GM12878 (cell line): ENCODE measurements at regions not wholly inside any gene's neighbourhood (a gene's known extent, or its start where the extent isn't known, plus 50 kb on each side); places are given as distances from the start of the nearest gene placed in this dataset.

ENCODE experiments used
- ATAC-seq: fragments of 200-7000 bp; cut with Tn5 transposase; 3 replicates; pipeline ENCODE4 v1.9.1; 2020; ENCODE audit warnings: mild to moderate bottlenecking, moderate library complexity
- BruUV-seq: library from RNA; stranded (reverse); fragments of 400-500 nt; replicated peaks from 2 replicates; lab custom pipeline; 2021; lab: Mats Ljungman, UMichigan
- CTCF ChIA-PET: fragments of 300-600 bp; sonication (Branson Sonifier 250); formaldehyde crosslinking; extraction: SDS; loops from one replicate; lab custom pipeline; 2021; ENCODE audit warnings: inconsistent platforms; lab: Yijun Ruan, JAX
- POLR2A ChIA-PET: fragments of 350-600 bp; formaldehyde crosslinking; extraction: SDS; loops from one replicate; lab custom pipeline; 2021; ENCODE audit warnings: inconsistent platforms; lab: Charles Lee
- RAD21 ChIA-PET: fragments of 300-600 bp; sonication (Branson Sonifier 250); formaldehyde crosslinking; loops from one replicate; lab custom pipeline; 2023; ENCODE audit warnings: antibody characterized with exemption; ENCODE audit not compliant: unreplicated experiment; lab: Charles Lee
- SMC1A ChIA-PET: fragments of 300-600 bp; sonication (Branson Sonifier 250); formaldehyde crosslinking; loops from one replicate; lab custom pipeline; 2023; ENCODE audit not compliant: unreplicated experiment, uncharacterized antibody; lab: Charles Lee
- DNase-seq: peaks from one replicate; pipeline ENCODE4 v3.0.0-alpha.2; 2011; ENCODE audit warnings: low read depth, low spot score
- FAIRE-seq: peaks from 3 replicates; lab custom pipeline; 2011; peaks lifted over from hg19 to GRCh38; lab: Jason Lieb, UNC
- H2AFZ ChIP-seq: 2 replicates; pipeline ENCODE4 v1.6.0; 2011; ENCODE audit warnings: low read depth, low read length, control low read depth; ENCODE audit not compliant: control insufficient read depth
- H3K27ac ChIP-seq: 2 replicates; pipeline ENCODE4 v1.5.1; 2011; ENCODE audit warnings: control low read depth; ENCODE audit not compliant: control insufficient read depth, insufficient read depth
- H3K27me3 ChIP-seq, 2 experiments: replicated peaks in 1 of 2; 2 replicates each; pipeline versions ENCODE4 v1.6.0 to v1.6.1; 2011; ENCODE audit warnings: low read length in 1 of 2; ENCODE audit not compliant: control insufficient read depth in 2 of 2, insufficient read depth in 2 of 2
- H3K36me3 ChIP-seq, 2 experiments: 2 replicates each; pipeline ENCODE4 v1.5.1; 2011; ENCODE audit warnings: low read length in 1 of 2; ENCODE audit not compliant: control insufficient read depth in 2 of 2, insufficient read depth in 2 of 2
- H3K4me1 ChIP-seq: 2 replicates; pipeline ENCODE4 v1.6.1; 2011; ENCODE audit warnings: mild to moderate bottlenecking, low read length, moderate library complexity, mixed read lengths; ENCODE audit not compliant: control insufficient read depth, insufficient read depth
- H3K4me2 ChIP-seq: 2 replicates; pipeline ENCODE4 v1.6.0; 2011; ENCODE audit warnings: control low read depth; ENCODE audit not compliant: control insufficient read depth, insufficient read depth
- H3K4me3 ChIP-seq: fragments of 200-600 bp; sonication (generic); 2 replicates; pipeline ENCODE4 v1.5.1; 2016
- H3K79me2 ChIP-seq: 2 replicates; pipeline ENCODE4 v1.6.0; 2011; ENCODE audit warnings: low read length; ENCODE audit not compliant: control insufficient read depth, insufficient read depth
- H3K9ac ChIP-seq: 2 replicates; pipeline ENCODE4 v1.8.0; 2011; ENCODE audit warnings: low read length, control low read depth, mixed read lengths; ENCODE audit not compliant: control insufficient read depth, insufficient read depth
- H3K9me3 ChIP-seq: replicated peaks from 3 replicates; pipeline ENCODE4 v1.5.1; 2011; ENCODE audit warnings: mild to moderate bottlenecking, low read length; ENCODE audit not compliant: control insufficient read depth, insufficient read depth
- H4K20me1 ChIP-seq: 2 replicates; pipeline ENCODE4 v1.6.0; 2011; ENCODE audit not compliant: control insufficient read depth, insufficient read depth
- CBFB ChIP-seq: IDR thresholded peaks from 2 replicates; pipeline ENCODE4 v1.6.1; 2016; ENCODE audit warnings: antibody characterized with exemption, low read depth
- NFYB ChIP-seq: IDR thresholded peaks from 2 replicates; pipeline ENCODE4 v1.6.1; 2011; ENCODE audit warnings: low read depth, mild to moderate bottlenecking, low read length, improper control_type of control experiment, moderate library complexity; ENCODE audit not compliant: insufficient read depth
- NR2C2 ChIP-seq: IDR thresholded peaks from 2 replicates; pipeline ENCODE4 v1.6.1; 2011; ENCODE audit warnings: borderline replicate concordance, low read depth; ENCODE audit not compliant: control insufficient read depth, insufficient read length
- RAD21 ChIP-seq: IDR thresholded peaks from 2 replicates; pipeline ENCODE4 v1.6.1; 2011; ENCODE audit warnings: mild to moderate bottlenecking, low read depth, low read length, moderate library complexity; ENCODE audit not compliant: insufficient read depth
- WGBS: methylation state at CpG from one replicate; pipeline ENCODE4 v1.1.6; 2016; ENCODE audit warnings: low lambda C conversion rate; ENCODE audit not compliant: insufficient replicate concordance, insufficient coverage; ENCODE audit errors: missing lambda C conversion rate; 5-methylcytosine and 5-hydroxymethylcytosine counted together
- in situ Hi-C: fragments of 300-500 bp; cut with MboI; formaldehyde crosslinking; loops from 9 replicates; pipeline ENCODE4 v1.14.3; 2018; ENCODE audit warnings: mixed read lengths
- intact Hi-C: fragments of 100-400 bp; cut with micrococcal nuclease; formaldehyde crosslinking; loops from one replicate; pipeline ENCODE4 v1.14.2; 2022; ENCODE audit not compliant: unreplicated experiment
- TF ChIP-seq, protein P1 (sequence below), 3 experiments: IDR thresholded peaks in 2 of 3; conservative IDR thresholded peaks in 1 of 3; 2 replicates each; pipeline ENCODE4 v1.5.1; 2011; ENCODE audit warnings: low read depth in 3 of 3, low read length in 3 of 3, mild to moderate bottlenecking in 3 of 3, control low read depth in 2 of 3, moderate library complexity in 2 of 3, inconsistent platforms in 1 of 3, mixed read lengths in 1 of 3; ENCODE audit not compliant: control insufficient read depth in 2 of 3, insufficient read depth in 1 of 3; ENCODE audit errors: extremely low read depth in 1 of 3
- TF ChIP-seq, protein P2 (sequence below): fragments of 450-650 bp; formaldehyde crosslinking; IDR thresholded peaks from 2 replicates; pipeline ENCODE4 v1.5.0; 2022; ENCODE audit warnings: mild to moderate bottlenecking, missing genetic modification characterization
- TF ChIP-seq, protein P3 (sequence below): fragments of 450-650 bp; IDR thresholded peaks from 2 replicates; pipeline ENCODE4 v1.6.1; 2017; ENCODE audit warnings: mild to moderate bottlenecking, moderate library complexity

DNA sequence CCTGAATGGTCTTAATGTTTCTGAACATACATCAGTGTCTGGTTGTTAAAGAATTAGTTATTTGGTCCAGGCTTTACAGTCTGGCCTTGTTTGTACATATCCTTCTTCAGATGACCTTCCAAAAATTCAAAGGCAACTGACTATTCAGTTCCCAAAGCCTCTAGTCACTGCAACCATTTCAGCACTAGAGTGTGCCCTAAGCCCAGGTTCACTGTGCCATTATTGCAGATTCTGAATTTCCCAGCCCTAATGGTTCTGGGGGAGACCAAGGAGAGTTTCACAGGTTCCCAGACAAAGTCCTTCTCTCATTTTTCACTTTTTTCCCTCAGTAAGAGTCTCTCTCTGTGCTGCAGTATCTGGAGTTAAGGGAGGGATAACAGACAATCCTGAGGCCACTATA is 235.8 kb downstream of the TRAM1L1 start:
- in situ Hi-C loops, result no loop called here
- no peak for TF ChIP-seq NR2C2
- TF ChIP-seq RAD21, result peak; percentile 25; the same call in 1 of the 2 replicates
- no peak for TF ChIP-seq NFYB
- TF ChIP-seq, protein P1, sequence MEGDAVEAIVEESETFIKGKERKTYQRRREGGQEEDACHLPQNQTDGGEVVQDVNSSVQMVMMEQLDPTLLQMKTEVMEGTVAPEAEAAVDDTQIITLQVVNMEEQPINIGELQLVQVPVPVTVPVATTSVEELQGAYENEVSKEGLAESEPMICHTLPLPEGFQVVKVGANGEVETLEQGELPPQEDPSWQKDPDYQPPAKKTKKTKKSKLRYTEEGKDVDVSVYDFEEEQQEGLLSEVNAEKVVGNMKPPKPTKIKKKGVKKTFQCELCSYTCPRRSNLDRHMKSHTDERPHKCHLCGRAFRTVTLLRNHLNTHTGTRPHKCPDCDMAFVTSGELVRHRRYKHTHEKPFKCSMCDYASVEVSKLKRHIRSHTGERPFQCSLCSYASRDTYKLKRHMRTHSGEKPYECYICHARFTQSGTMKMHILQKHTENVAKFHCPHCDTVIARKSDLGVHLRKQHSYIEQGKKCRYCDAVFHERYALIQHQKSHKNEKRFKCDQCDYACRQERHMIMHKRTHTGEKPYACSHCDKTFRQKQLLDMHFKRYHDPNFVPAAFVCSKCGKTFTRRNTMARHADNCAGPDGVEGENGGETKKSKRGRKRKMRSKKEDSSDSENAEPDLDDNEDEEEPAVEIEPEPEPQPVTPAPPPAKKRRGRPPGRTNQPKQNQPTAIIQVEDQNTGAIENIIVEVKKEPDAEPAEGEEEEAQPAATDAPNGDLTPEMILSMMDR (IDR thresholded peaks at IDR 0.05 in 2 of 3, conservative IDR thresholded peaks at IDR 0.05 in 1 of 3; ENCODE audit: control insufficient read depth in 2 of 3, extremely low read depth in 1 of 3, insufficient read depth in 1 of 3, low read depth in 3 of 3, low read length in 3 of 3), result 0 out of 6 replicates have a peak, but pooled peaks of 1 of the 3 experiments have one; percentile 11
- TF ChIP-seq CBFB, result no peak
- FAIRE-seq, result no peak

DNA sequence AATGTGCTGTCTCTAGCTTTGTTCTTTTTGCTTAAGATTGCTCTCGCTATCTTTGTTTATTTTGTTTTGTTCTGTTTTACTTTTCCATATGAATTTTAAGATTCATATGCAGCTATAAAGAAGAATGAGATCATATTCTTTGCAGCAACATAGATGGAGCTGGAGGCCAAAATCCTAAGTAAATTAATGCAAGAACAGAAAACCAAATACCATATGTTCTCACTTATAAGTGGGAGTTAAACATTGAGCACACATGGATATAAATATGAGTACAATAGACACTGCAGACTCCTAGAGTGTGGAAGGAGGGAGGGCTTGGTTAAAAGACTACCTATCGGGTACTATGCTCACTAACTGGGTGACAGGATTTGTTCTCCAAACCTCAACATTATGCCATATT is 237.8 kb downstream of the TRAM1L1 start:
- no peak overlapping the region for H3K9ac ChIP-seq
- DNase-seq, result no peak
- RAD21 ChIA-PET, result no interaction called here
- H3K4me3 ChIP-seq, result no peak overlapping the region
- no peaks in the 10 kb centered on the region for H3K27me3 ChIP-seq
- H3K27ac ChIP-seq, result no peak overlapping the region
- no peaks in the 10 kb centered on the region for H3K9me3 ChIP-seq
- POLR2A ChIA-PET, result no interaction called here
- in situ Hi-C loops, result no loop called here
- no peaks in the 10 kb centered on the region for H4K20me1 ChIP-seq
- CTCF ChIA-PET, result no interaction called here
- no peak overlapping the region for H3K4me2 ChIP-seq
- intact Hi-C loops, result no loop called here
- H3K36me3 ChIP-seq, result no peaks in the 10 kb centered on the region
- SMC1A ChIA-PET, result no interaction called here
- 44% methylated on average over 2 of the region's 2 CpGs for WGBS
- no peak for FAIRE-seq
- no peak for ATAC-seq
- no peaks in the 10 kb centered on the region for H3K4me1 ChIP-seq
- no peaks in the 10 kb centered on the region for H3K79me2 ChIP-seq
- no TSS peak for BruUV-seq
- no peak overlapping the region for H2AFZ ChIP-seq
- TF ChIP-seq, protein P2, sequence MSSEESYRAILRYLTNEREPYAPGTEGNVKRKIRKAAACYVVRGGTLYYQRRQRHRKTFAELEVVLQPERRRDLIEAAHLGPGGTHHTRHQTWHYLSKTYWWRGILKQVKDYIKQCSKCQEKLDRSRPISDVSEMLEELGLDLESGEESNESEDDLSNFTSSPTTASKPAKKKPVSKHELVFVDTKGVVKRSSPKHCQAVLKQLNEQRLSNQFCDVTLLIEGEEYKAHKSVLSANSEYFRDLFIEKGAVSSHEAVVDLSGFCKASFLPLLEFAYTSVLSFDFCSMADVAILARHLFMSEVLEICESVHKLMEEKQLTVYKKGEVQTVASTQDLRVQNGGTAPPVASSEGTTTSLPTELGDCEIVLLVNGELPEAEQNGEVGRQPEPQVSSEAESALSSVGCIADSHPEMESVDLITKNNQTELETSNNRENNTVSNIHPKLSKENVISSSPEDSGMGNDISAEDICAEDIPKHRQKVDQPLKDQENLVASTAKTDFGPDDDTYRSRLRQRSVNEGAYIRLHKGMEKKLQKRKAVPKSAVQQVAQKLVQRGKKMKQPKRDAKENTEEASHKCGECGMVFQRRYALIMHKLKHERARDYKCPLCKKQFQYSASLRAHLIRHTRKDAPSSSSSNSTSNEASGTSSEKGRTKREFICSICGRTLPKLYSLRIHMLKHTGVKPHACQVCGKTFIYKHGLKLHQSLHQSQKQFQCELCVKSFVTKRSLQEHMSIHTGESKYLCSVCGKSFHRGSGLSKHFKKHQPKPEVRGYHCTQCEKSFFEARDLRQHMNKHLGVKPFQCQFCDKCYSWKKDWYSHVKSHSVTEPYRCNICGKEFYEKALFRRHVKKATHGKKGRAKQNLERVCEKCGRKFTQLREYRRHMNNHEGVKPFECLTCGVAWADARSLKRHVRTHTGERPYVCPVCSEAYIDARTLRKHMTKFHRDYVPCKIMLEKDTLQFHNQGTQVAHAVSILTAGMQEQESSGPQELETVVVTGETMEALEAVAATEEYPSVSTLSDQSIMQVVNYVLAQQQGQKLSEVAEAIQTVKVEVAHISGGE (CRISPR knock-in tag), result no peak
- TF ChIP-seq, protein P3, sequence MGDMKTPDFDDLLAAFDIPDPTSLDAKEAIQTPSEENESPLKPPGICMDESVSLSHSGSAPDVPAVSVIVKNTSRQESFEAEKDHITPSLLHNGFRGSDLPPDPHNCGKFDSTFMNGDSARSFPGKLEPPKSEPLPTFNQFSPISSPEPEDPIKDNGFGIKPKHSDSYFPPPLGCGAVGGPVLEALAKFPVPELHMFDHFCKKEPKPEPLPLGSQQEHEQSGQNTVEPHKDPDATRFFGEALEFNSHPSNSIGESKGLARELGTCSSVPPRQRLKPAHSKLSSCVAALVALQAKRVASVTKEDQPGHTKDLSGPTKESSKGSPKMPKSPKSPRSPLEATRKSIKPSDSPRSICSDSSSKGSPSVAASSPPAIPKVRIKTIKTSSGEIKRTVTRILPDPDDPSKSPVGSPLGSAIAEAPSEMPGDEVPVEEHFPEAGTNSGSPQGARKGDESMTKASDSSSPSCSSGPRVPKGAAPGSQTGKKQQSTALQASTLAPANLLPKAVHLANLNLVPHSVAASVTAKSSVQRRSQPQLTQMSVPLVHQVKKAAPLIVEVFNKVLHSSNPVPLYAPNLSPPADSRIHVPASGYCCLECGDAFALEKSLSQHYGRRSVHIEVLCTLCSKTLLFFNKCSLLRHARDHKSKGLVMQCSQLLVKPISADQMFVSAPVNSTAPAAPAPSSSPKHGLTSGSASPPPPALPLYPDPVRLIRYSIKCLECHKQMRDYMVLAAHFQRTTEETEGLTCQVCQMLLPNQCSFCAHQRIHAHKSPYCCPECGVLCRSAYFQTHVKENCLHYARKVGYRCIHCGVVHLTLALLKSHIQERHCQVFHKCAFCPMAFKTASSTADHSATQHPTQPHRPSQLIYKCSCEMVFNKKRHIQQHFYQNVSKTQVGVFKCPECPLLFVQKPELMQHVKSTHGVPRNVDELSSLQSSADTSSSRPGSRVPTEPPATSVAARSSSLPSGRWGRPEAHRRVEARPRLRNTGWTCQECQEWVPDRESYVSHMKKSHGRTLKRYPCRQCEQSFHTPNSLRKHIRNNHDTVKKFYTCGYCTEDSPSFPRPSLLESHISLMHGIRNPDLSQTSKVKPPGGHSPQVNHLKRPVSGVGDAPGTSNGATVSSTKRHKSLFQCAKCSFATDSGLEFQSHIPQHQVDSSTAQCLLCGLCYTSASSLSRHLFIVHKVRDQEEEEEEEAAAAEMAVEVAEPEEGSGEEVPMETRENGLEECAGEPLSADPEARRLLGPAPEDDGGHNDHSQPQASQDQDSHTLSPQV, result no peak

More for the DNA sequence above, 235.8 kb downstream of the TRAM1L1 start:
- H3K9me3 ChIP-seq, result no peaks in the 10 kb centered on the region
- no peak overlapping the region for H3K4me3 ChIP-seq
- H3K27ac ChIP-seq, result no peak overlapping the region
- ChIA-PET SMC1A (no interaction called here), POLR2A (no interaction called here), RAD21 (no interaction called here), CTCF (interaction anchor here (0.8 kb wide), 1 partner anchor 257 kb away, joined by 3 read pairs; no protein-coding TSS in a partner anchor)
- no peaks in the 10 kb centered on the region for H3K4me1 ChIP-seq
- H3K9ac ChIP-seq, result no peak overlapping the region
- H4K20me1 ChIP-seq, result no peaks in the 10 kb centered on the region
- H2AFZ ChIP-seq, result no peak overlapping the region
- no peaks in the 10 kb centered on the region for H3K27me3 ChIP-seq
- intact Hi-C loops, result no loop called here
- ATAC-seq, result no peak
- H3K79me2 ChIP-seq, result no peaks in the 10 kb centered on the region
- H3K36me3 ChIP-seq, result no peaks in the 10 kb centered on the region
- no peak overlapping the region for H3K4me2 ChIP-seq
- no TSS peak for BruUV-seq
- no peak for DNase-seq
